AG09319 (cell line): ENCODE measurements at regions not wholly inside any gene's neighbourhood (a gene's known extent, or its start where the extent isn't known, plus 50 kb on each side); places are given as distances from the start of the nearest gene placed in this dataset.

ENCODE experiments used
- DNase-seq: peaks from one replicate; pipeline ENCODE4 v3.0.0-alpha.2; 2010; ENCODE audit warnings: low read depth; ENCODE audit errors: extremely low read depth
- CTCF ChIP-seq: IDR thresholded peaks from 2 replicates; pipeline ENCODE4 v1.5.1; 2011; ENCODE audit warnings: low read depth, mild to moderate bottlenecking, inconsistent platforms, low read length, moderate library complexity

- TF ChIP-seq CTCF = no peak
- no peak for DNase-seq
Observed at GRCh38 chr6:155690820-155691219, 235.2 kb upstream of the NOX3 start.

DNA sequence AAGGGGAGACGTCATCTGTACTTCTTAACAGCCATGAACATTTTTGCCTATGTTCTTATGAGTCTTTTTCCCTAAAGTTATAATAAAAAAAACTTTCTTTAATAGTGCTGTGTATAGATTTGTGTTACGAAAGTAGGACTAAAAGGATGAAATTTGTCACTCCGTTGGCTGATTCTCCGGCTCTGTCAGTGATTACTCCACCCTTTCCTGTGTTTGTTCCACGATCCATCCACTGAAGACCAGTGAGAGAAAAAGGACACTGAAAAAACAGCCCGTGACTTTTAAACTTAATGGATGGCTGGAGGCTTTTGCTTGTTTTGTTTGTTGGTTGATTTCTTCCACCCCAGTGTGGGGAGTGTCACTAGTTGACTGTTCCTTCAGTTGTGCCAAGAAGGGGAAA lies 232.0 kb upstream of the NOX3 start:
- no peak for DNase-seq

DNA sequence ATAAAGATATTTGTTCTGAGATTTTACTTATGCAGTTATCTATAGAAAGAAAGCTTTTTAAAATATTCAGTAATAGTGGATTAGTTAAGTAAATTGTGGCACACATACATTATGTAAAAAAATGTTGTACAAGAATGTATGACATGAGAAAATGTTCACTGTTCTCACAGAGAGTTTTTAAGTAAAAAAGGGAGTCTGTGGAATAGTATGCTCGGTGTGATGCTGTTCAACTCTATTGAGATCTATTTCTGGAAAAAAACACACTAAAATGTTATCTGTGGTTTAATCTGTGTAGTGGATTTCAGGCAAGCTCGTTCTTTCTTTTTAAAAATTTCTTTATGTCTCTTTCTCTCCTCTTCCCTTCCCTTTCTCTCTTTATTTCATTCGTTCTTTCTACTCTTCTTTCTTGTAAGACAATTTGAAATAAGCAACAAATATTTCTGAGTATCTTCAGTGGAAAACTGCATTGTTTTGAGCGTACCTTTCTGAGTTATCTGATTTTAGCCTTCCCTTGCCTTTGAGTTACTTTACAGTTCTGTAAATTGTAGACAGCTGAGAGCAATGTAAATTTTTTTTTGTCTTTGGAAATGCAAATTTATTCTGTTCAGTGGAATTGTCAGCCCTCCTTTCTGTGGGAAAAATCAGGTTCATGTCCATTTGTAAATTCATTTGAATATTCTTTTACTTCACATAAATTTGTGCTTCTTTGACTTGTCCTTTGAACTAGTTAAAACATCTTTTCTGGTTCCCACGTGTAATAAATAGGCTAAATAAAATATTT lies 229.0 kb upstream of the NOX3 start:
- no peak for DNase-seq
- TF ChIP-seq CTCF = no peak

More for the DNA sequence above, 232.0 kb upstream of the NOX3 start:
- no peak for TF ChIP-seq CTCF

GRCh38 chr6:155678361-155678760 lies 222.7 kb upstream of the NOX3 start:
- DNase-seq = no peak
- no peak for TF ChIP-seq CTCF

DNA sequence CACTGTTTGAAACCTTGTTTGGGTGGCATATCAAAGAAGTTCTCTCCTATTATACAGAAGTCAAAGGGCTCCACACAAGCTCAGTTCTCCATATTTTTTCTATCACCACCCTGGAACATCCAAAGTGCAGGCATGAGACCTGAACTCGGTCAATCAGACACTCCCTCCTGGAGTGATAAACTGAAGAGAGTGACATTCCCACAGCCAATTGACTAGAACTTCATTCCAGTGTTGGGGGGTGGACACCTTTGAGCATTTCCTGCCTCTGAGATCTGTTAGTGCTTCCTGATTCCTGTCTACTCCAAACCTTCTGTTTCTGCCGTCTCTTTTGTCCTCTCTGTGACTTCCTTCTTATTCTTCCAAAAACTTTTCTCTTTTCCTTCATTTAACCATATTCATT lies 220.7 kb upstream of the NOX3 start:
- DNase-seq = no peak
- no peak for TF ChIP-seq CTCF

DNA sequence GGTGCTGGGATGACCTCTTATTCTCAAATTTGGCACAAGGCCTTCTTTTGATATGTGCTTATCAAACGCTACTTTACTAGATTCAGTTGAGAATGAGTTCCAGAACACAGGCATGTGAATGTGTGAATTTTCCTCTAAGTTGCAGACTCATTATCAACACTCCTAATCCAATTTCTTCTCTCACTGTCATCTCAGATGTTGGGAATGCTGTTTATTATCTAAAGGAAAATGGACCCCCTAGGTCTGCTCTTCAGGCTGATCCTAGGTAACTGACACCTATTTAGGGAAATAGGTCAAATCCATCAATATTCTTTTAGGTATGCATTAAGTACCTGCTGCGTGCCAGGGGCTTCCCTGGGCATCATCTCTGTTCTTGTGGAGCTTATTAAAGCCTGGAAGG lies 215.0 kb upstream of the NOX3 start:
- DNase-seq = no peak
- TF ChIP-seq CTCF = no peak

DNA sequence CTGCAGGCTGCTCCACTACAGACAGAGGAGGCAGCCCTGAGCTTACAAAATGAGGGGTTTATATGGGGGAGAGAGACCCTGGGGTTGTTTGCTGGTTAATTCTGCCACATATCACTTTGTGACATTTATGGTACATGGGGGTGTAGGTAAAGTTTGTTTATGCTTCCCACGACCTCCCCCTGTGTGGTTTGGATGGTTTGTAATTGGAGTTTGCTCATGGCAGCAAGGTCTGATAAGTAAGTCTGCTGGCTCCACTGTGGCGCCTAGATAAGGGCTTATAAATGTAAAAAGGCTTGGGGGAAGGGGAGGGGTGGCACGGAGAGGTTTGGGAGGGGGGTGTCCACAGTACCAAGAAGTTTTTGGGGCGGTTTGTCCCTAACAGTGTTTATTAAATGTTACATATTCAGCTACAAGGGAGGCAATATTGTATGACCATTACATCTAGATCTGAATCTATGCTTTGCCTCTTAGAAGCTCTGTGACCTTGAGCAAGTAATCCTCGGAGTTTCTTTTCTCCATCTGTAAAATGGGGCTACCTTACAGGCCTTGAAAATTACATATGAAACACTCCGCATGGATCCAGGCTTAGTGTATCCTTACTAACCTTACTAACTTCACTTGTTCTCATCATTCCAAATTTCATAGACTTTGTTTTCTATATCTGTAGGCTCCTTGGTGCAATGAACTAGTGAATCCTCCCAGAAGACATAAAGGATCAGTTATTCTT lies 204.8 kb upstream of the NOX3 start:
- DNase-seq = no peak
- no peak for TF ChIP-seq CTCF
